ENCODE measurements at regions not wholly inside any gene's neighbourhood (a gene's known extent, or its start where the extent isn't known, plus 50 kb on each side); places are given as distances from the start of the nearest gene placed in this dataset.

- Histone ChIP-seq H4K5ac (ENCODE audit: insufficient read length, low read depth, low read length) (no peak overlapping the region), H2BK12ac (ENCODE audit: low read depth, low read length) (no peak overlapping the region), H3K14ac (ENCODE audit: insufficient read length) (no peak overlapping the region), H4K20me1 (replicated peaks in 1 of 2; ENCODE audit: control insufficient read depth in 1 of 2, insufficient read depth in 2 of 2, low read length in 2 of 2) (no peaks in the 10 kb centered on the region), H2AK5ac (ENCODE audit: low read depth, low read length) (no peak overlapping the region), H3K4me1 (replicated peaks in 1 of 4; ENCODE audit: control insufficient read depth in 3 of 4, insufficient read depth in 4 of 4, low read length in 3 of 4) (no peaks in the 10 kb centered on the region), H3K4me3 (ENCODE audit: extremely low read depth in 1 of 4, insufficient read depth in 2 of 4, low read depth in 3 of 4, low read length in 4 of 4) (no peak overlapping the region), H3K27ac (ENCODE audit: low read depth, low read length) (no peak overlapping the region), H3K56ac (replicated peaks; ENCODE audit: insufficient read length, low read depth, low read length) (no peak overlapping the region), H4K91ac (replicated peaks; ENCODE audit: insufficient read length, low read length) (no peak overlapping the region), H3K9me3 (ENCODE audit: insufficient read depth in 2 of 2, low read depth in 1 of 2, low read length in 1 of 2) (peaks cover 0 to 6% of the 10 kb centered on the region in 2 experiments; a peak in 1 of 4 replicates), H3K23me2 (ENCODE audit: low read depth, low read length) (no peaks in the 10 kb centered on the region), H2BK120ac (replicated peaks; ENCODE audit: low read depth, low read length) (no peak overlapping the region), H3K4me2 (ENCODE audit: insufficient read depth in 1 of 2, low read depth in 2 of 2, low read length in 2 of 2) (no peak overlapping the region), H2BK15ac (ENCODE audit: low read length) (no peak overlapping the region), H2BK20ac (ENCODE audit: low read length) (no peak overlapping the region), H3K79me2 (ENCODE audit: control insufficient read depth in 1 of 2, insufficient read depth in 2 of 2, low read length in 2 of 2) (no peaks in the 10 kb centered on the region), H3K18ac (ENCODE audit: extremely low read depth, low read length) (no peak overlapping the region), H3K4ac (replicated peaks; ENCODE audit: insufficient read length, low read depth, low read length) (no peak overlapping the region), H3K9ac (replicated peaks in 1 of 4; ENCODE audit: extremely low read depth in 1 of 4, low read depth in 3 of 4, low read length in 3 of 4) (no peak overlapping the region), H2AFZ (ENCODE audit: low read length) (no peak overlapping the region), H3K36me3 (ENCODE audit: control insufficient read depth in 2 of 4, insufficient read depth in 4 of 4, low read length in 3 of 4) (no peaks in the 10 kb centered on the region), H2BK5ac (ENCODE audit: low read depth, low read length) (no peak overlapping the region), H3K27me3 (replicated peaks in 1 of 4; ENCODE audit: control insufficient read depth in 3 of 4, extremely low read depth in 1 of 4, insufficient read depth in 3 of 4, low read length in 3 of 4) (no peaks in the 10 kb centered on the region), H3K23ac (ENCODE audit: insufficient read length) (no peak overlapping the region), H4K8ac (ENCODE audit: extremely low read depth, insufficient read depth, low read length) (no peak overlapping the region), H3K79me1 (ENCODE audit: low read depth, low read length) (no peaks in the 10 kb centered on the region)
- FAIRE-seq (no peak), DNase-seq (ENCODE audit: low read depth in 1 of 2, low spot score in 2 of 2) (no peak)
- POLR2A ChIA-PET (ENCODE audit: partially characterized antibody), result no interaction called here
- no peak for TF ChIP-seq JUND (IDR thresholded peaks at IDR 0.05; ENCODE audit: low read length)
- TF ChIP-seq KDM1A (IDR thresholded peaks at IDR 0.05; ENCODE audit: borderline replicate concordance, low read length), result 0 out of 2 replicates have a peak, but pooled peaks have one; percentile 35
- CTCF ChIA-PET (ENCODE audit: partially characterized antibody), result interaction anchor here (0.6 kb wide), 1 partner anchor 245 kb away, joined by 3 read pairs; no protein-coding TSS in a partner anchor
- WGBS, 2 experiments (ENCODE audit: extremely low coverage in 1 of 2, insufficient coverage in 1 of 2, insufficient read length in 1 of 2, insufficient replicate concordance in 2 of 2, low coverage in 1 of 2, low lambda C conversion rate in 2 of 2, missing lambda C conversion rate in 1 of 2), result 93% methylated on average over 5 of the region's 5 CpGs; no CpG with 5 or more reads in 1 of the 2 experiments
Measured at GRCh38 chr10:16146993-16147392, 286.7 kb upstream of the MINDY3 start.
